Gastroesophageal sphincter (tissue), 4 donors: ENCODE measurements at regions not wholly inside any gene's neighbourhood (a gene's known extent, or its start where the extent isn't known, plus 50 kb on each side); places are given as distances from the start of the nearest gene placed in this dataset.

Source experiments
- ATAC-seq: fragments of 150-250 bp; one replicate; pipeline ENCODE4 v1.9.1; 2016; ENCODE audit warnings: mild to moderate bottlenecking, moderate library complexity
- H3K27ac ChIP-seq, 4 donors: fragments of 200-600 bp; sonication (generic) in 3 of 4; 1 replicate in 3 of 4; 2 replicates in 1 of 4; pipeline ENCODE4 v1.5.1; 2016 to 2019
- H3K27me3 ChIP-seq: fragments of 200-600 bp; sonication (generic); one replicate; pipeline ENCODE4 v1.5.1; 2019
- H3K36me3 ChIP-seq, 2 donors: fragments of 200-600 bp; sonication (generic); one replicate each; pipeline ENCODE4 v1.5.1; 2019; ENCODE audit warnings: control low read depth in 1 of 2
- H3K4me1 ChIP-seq, 3 donors: fragments of 200-600 bp; sonication (generic); 1 replicate in 2 of 3; 2 replicates in 1 of 3; pipeline ENCODE4 v1.5.1; 2016 to 2019; ENCODE audit warnings: control low read depth in 2 of 3
- H3K4me3 ChIP-seq, 2 donors: fragments of 200-600 bp; sonication (generic); one replicate each; pipeline ENCODE4 v1.5.1; 2019; ENCODE audit warnings: mild to moderate bottlenecking in 1 of 2, moderate library complexity in 1 of 2
- H3K9me3 ChIP-seq, 3 donors: fragments of 200-600 bp; sonication (generic); one replicate each; pipeline ENCODE4 v1.5.1; 2017 to 2019; ENCODE audit warnings: control low read depth in 2 of 3
- CTCF ChIP-seq, 4 experiments: fragments of 200-600 bp in 2 of 4; fragments of 450-650 bp in 2 of 4; sonication (generic) in 1 of 4; IDR thresholded peaks; one replicate each; pipeline ENCODE4 v1.5.1; 2017 to 2019; ENCODE audit warnings: antibody characterized with exemption in 4 of 4, mild to moderate bottlenecking in 2 of 4, moderate library complexity in 2 of 4
- EP300 ChIP-seq: sonication (generic); formaldehyde crosslinking; IDR thresholded peaks from one replicate; pipeline ENCODE4 v1.6.1; 2017; ENCODE audit warnings: antibody characterized with exemption, mild to moderate bottlenecking
- POLR2A ChIP-seq, 2 donors: fragments of 450-650 bp; IDR thresholded peaks; one replicate each; pipeline ENCODE4 v1.6.1; 2017; ENCODE audit warnings: antibody characterized with exemption in 2 of 2, mild to moderate bottlenecking in 2 of 2, moderate library complexity in 1 of 2
- POLR2AphosphoS5 ChIP-seq: sonication (generic); formaldehyde crosslinking; IDR thresholded peaks from one replicate; pipeline ENCODE4 v1.6.1; 2017; ENCODE audit warnings: antibody characterized with exemption
- WGBS, 2 donors: methylation state at CpG; one replicate each; pipeline ENCODE4 v1.1.5; 2018; ENCODE audit warnings: low coverage in 1 of 2; 5-methylcytosine and 5-hydroxymethylcytosine counted together

GRCh38 chr3:76715426-76715825 lies 324.5 kb upstream of the ROBO2 start:
- Histone ChIP-seq H3K27me3 (no peaks in the 10 kb centered on the region), H3K9me3 (no peaks in the 10 kb centered on the region), H3K27ac (no peak overlapping the region), H3K4me1 (no peaks in the 10 kb centered on the region), H3K4me3 (no peak overlapping the region), H3K36me3 (no peaks in the 10 kb centered on the region)
- no peak for ATAC-seq
- WGBS, 2 donors: 71 to 100% methylated on average over 1 of the region's 1 CpG
- TF ChIP-seq CTCF (IDR thresholded peaks at IDR 0.05) (no peak), EP300 (no peak), POLR2AphosphoS5 (no peak), POLR2A (IDR thresholded peaks at IDR 0.05) (no peak)

GRCh38 chr3:76723366-76723765 lies 316.5 kb upstream of the ROBO2 start:
- WGBS, 2 donors: 53 to 65% methylated on average over 2 of the region's 2 CpGs
- no peak for ATAC-seq
- Histone ChIP-seq H3K36me3 (no peaks in the 10 kb centered on the region), H3K27me3 (no peaks in the 10 kb centered on the region), H3K27ac (no peak overlapping the region), H3K4me1 (no peaks in the 10 kb centered on the region), H3K9me3 (no peaks in the 10 kb centered on the region), H3K4me3 (no peak overlapping the region)
- TF ChIP-seq POLR2A (IDR thresholded peaks at IDR 0.05) (no peak), POLR2AphosphoS5 (no peak), EP300 (no peak), CTCF (IDR thresholded peaks at IDR 0.05) (no peak)

GRCh38 chr3:76724075-76724474 lies 315.8 kb upstream of the ROBO2 start:
- H3K4me3 ChIP-seq: no peak overlapping the region
- H3K36me3 ChIP-seq: no peaks in the 10 kb centered on the region
- H3K4me1 ChIP-seq: no peaks in the 10 kb centered on the region
- H3K27ac ChIP-seq: no peak overlapping the region
- H3K9me3 ChIP-seq: no peaks in the 10 kb centered on the region
- WGBS, 2 donors: 92 to 100% methylated on average over 1 of the region's 1 CpG
- no peak for TF ChIP-seq CTCF (IDR thresholded peaks at IDR 0.05)
- no peak for TF ChIP-seq POLR2A (IDR thresholded peaks at IDR 0.05)
- TF ChIP-seq EP300: no peak
- no peak for TF ChIP-seq POLR2AphosphoS5
- no peak for ATAC-seq
- H3K27me3 ChIP-seq: no peaks in the 10 kb centered on the region

GRCh38 chr3:76724706-76725105 lies 315.2 kb upstream of the ROBO2 start:
- no peaks in the 10 kb centered on the region for H3K9me3 ChIP-seq
- no peaks in the 10 kb centered on the region for H3K4me1 ChIP-seq

GRCh38 chr3:76726034-76726433 lies 313.9 kb upstream of the ROBO2 start:
- Histone ChIP-seq H3K36me3 (no peaks in the 10 kb centered on the region), H3K27ac (no peak overlapping the region), H3K4me3 (no peak overlapping the region), H3K27me3 (no peaks in the 10 kb centered on the region), H3K4me1 (no peaks in the 10 kb centered on the region), H3K9me3 (no peaks in the 10 kb centered on the region)
- 89 to 91% methylated on average over 5 of the region's 5 CpGs for WGBS, 2 donors
- ATAC-seq: no peak
- TF ChIP-seq CTCF (IDR thresholded peaks at IDR 0.05) (no peak), EP300 (no peak), POLR2A (IDR thresholded peaks at IDR 0.05) (no peak)

More at GRCh38 chr3:76724706-76725105, 315.2 kb upstream of the ROBO2 start:
- no peak for ATAC-seq
- WGBS, 2 donors: 53 to 57% methylated on average over 4 of the region's 4 CpGs
- TF ChIP-seq EP300: no peak
- no peak for TF ChIP-seq POLR2A (IDR thresholded peaks at IDR 0.05)
- TF ChIP-seq CTCF (IDR thresholded peaks at IDR 0.05): no peak
- TF ChIP-seq POLR2AphosphoS5: no peak
- Histone ChIP-seq H3K4me3 (no peak overlapping the region), H3K36me3 (no peaks in the 10 kb centered on the region), H3K27me3 (no peaks in the 10 kb centered on the region), H3K27ac (no peak overlapping the region)
